ENCODE measurements at regions not wholly inside any gene's neighbourhood (a gene's known extent, or its start where the extent isn't known, plus 50 kb on each side); places are given as distances from the start of the nearest gene placed in this dataset.

- Histone ChIP-seq H3K4me1 (no peaks in the 10 kb centered on the region), H3K27ac (no peak overlapping the region), H3K27me3 (peaks cover 0 to 4% of the 10 kb centered on the region in 2 donors), H3K9me3 (no peaks in the 10 kb centered on the region), H3K4me3 (no peak overlapping the region), H3K36me3 (no peaks in the 10 kb centered on the region)
- TF ChIP-seq CTCF (IDR thresholded peaks at IDR 0.05), result no peak
- intact Hi-C loops (cut with DNase I; ENCODE audit: low total_unique reads), result no loop called here
- DNase-seq, result no peak
These were observed 114.4 kb upstream of the BMAL1 start for GRCh38 chr11:13163158-13163557.

- Histone ChIP-seq H3K36me3 (no peaks in the 10 kb centered on the region), H3K9me3 (no peaks in the 10 kb centered on the region), H3K27me3 (no peaks in the 10 kb centered on the region), H3K4me1 (peaks cover 0 to 7% (median 0%) of the 10 kb centered on the region in 4 donors), H3K4me3 (no peak overlapping the region), H3K27ac (no peak overlapping the region)
- intact Hi-C loops (cut with DNase I; ENCODE audit: low total_unique reads), result no loop called here
- TF ChIP-seq CTCF (IDR thresholded peaks at IDR 0.05), result no peak
- no peak for DNase-seq
These were observed 111.6 kb upstream of the BMAL1 start for GRCh38 chr11:13166036-13166435.

GRCh38 chr11:13168271-13168670 is 109.3 kb upstream of the BMAL1 start:
- Histone ChIP-seq H3K27me3 (no peaks in the 10 kb centered on the region), H3K4me3 (no peak overlapping the region), H3K27ac (no peak overlapping the region), H3K36me3 (no peaks in the 10 kb centered on the region), H3K4me1 (peaks cover 0 to 7% (median 0%) of the 10 kb centered on the region in 4 donors), H3K9me3 (no peaks in the 10 kb centered on the region)
- intact Hi-C loops (cut with DNase I; ENCODE audit: low total_unique reads), result no loop called here
- no peak for DNase-seq
- no peak for TF ChIP-seq CTCF (IDR thresholded peaks at IDR 0.05)

- Histone ChIP-seq H3K27me3 (no peaks in the 10 kb centered on the region), H3K4me1 (peaks cover 0 to 7% (median 0%) of the 10 kb centered on the region in 4 donors), H3K36me3 (no peaks in the 10 kb centered on the region), H3K27ac (no peak overlapping the region), H3K9me3 (no peaks in the 10 kb centered on the region), H3K4me3 (no peak overlapping the region)
- no peak for TF ChIP-seq CTCF (IDR thresholded peaks at IDR 0.05)
- intact Hi-C loops (cut with DNase I; ENCODE audit: low total_unique reads), result no loop called here
- DNase-seq, result no peak
These were observed 107.9 kb upstream of the BMAL1 start for GRCh38 chr11:13169709-13170108.

GRCh38 chr11:13174090-13174489 is 103.5 kb upstream of the BMAL1 start:
- H3K4me3 ChIP-seq, result no peak overlapping the region

More at GRCh38 chr11:13174090-13174489, 103.5 kb upstream of the BMAL1 start:
- no peak for DNase-seq
- no peaks in the 10 kb centered on the region for H3K9me3 ChIP-seq
- no peaks in the 10 kb centered on the region for H3K27me3 ChIP-seq
- peaks cover 0 to 7% (median 0%) of the 10 kb centered on the region in 4 donors for H3K4me1 ChIP-seq
- intact Hi-C loops (cut with DNase I; ENCODE audit: low total_unique reads), result no loop called here
- H3K36me3 ChIP-seq, result no peaks in the 10 kb centered on the region
- no peak overlapping the region for H3K27ac ChIP-seq
- no peak for TF ChIP-seq CTCF (IDR thresholded peaks at IDR 0.05)
